Hepatocyte (in vitro differentiated cells): ENCODE measurements at regions not wholly inside any gene's neighbourhood (a gene's known extent, or its start where the extent isn't known, plus 50 kb on each side); places are given as distances from the start of the nearest gene placed in this dataset.

ENCODE experiments used
- DNase-seq: peaks from one replicate; pipeline ENCODE4 v3.0.0-alpha.2; 2016; ENCODE audit warnings: low spot score
- H2AFZ ChIP-seq: fragments of 200-600 bp; sonication (generic); 2 replicates; pipeline ENCODE4 v1.6.0; 2016; ENCODE audit warnings: antibody characterized with exemption, mild to moderate bottlenecking
- H3K27ac ChIP-seq: fragments of 200-600 bp; sonication (generic); 2 replicates; pipeline ENCODE4 v1.5.1; 2016; ENCODE audit warnings: mild to moderate bottlenecking
- H3K27me3 ChIP-seq: fragments of 200-600 bp; sonication (generic); 2 replicates; pipeline ENCODE4 v1.6.1; 2016
- H3K36me3 ChIP-seq: fragments of 200-600 bp; sonication (generic); replicated peaks from 2 replicates; pipeline ENCODE4 v1.5.1; 2016; ENCODE audit warnings: low read depth; ENCODE audit not compliant: insufficient read depth
- H3K4me1 ChIP-seq: fragments of 200-600 bp; sonication (generic); 2 replicates; pipeline ENCODE4 v1.5.1; 2016; ENCODE audit warnings: mild to moderate bottlenecking, moderate library complexity; ENCODE audit not compliant: insufficient read depth
- H3K4me2 ChIP-seq: fragments of 200-600 bp; sonication (generic); 2 replicates; pipeline ENCODE4 v1.6.0; 2016
- H3K4me3 ChIP-seq: fragments of 200-600 bp; sonication (generic); 2 replicates; pipeline ENCODE4 v1.5.1; 2016; ENCODE audit warnings: mild to moderate bottlenecking
- H3K79me2 ChIP-seq: fragments of 200-600 bp; sonication (generic); 2 replicates; pipeline ENCODE4 v1.6.0; 2017; ENCODE audit warnings: mild to moderate bottlenecking
- H3K9me2 ChIP-seq: fragments of 200-600 bp; sonication (generic); replicated peaks from 2 replicates; pipeline ENCODE4 v1.6.0; 2017; ENCODE audit warnings: mild to moderate bottlenecking; ENCODE audit not compliant: insufficient read depth
- H3K9me3 ChIP-seq: fragments of 200-600 bp; sonication (generic); 2 replicates; pipeline ENCODE4 v1.5.1; 2016; ENCODE audit warnings: low read depth, mild to moderate bottlenecking
- H4K20me1 ChIP-seq: fragments of 200-600 bp; sonication (generic); 2 replicates; pipeline ENCODE4 v1.6.0; 2016; ENCODE audit warnings: mild to moderate bottlenecking; ENCODE audit not compliant: insufficient read depth, poor library complexity, severe bottlenecking
- EZH2 ChIP-seq: fragments of 200-600 bp; sonication (generic); IDR thresholded peaks from 2 replicates; pipeline ENCODE4 v1.6.1; 2016; ENCODE audit warnings: antibody characterized with exemption, mild to moderate bottlenecking, borderline replicate concordance
- EZH2phosphoT487 ChIP-seq: fragments of 200-600 bp; sonication (generic); IDR thresholded peaks from one replicate; pipeline ENCODE4 v1.6.1; 2018; ENCODE audit warnings: antibody characterized with exemption, mild to moderate bottlenecking, low read depth, moderate library complexity; ENCODE audit not compliant: unreplicated experiment, severe bottlenecking
- WGBS: methylation state at CpG from one replicate; pipeline ENCODE4 v1.1.6; 2016; ENCODE audit warnings: low lambda C conversion rate; ENCODE audit errors: missing lambda C conversion rate; 5-methylcytosine and 5-hydroxymethylcytosine counted together
- TF ChIP-seq, protein P1 (sequence below): fragments of 200-600 bp; sonication (generic); IDR thresholded peaks from 2 replicates; pipeline ENCODE4 v1.5.1; 2016; ENCODE audit warnings: antibody characterized with exemption, mild to moderate bottlenecking; ENCODE audit not compliant: poor library complexity

DNA sequence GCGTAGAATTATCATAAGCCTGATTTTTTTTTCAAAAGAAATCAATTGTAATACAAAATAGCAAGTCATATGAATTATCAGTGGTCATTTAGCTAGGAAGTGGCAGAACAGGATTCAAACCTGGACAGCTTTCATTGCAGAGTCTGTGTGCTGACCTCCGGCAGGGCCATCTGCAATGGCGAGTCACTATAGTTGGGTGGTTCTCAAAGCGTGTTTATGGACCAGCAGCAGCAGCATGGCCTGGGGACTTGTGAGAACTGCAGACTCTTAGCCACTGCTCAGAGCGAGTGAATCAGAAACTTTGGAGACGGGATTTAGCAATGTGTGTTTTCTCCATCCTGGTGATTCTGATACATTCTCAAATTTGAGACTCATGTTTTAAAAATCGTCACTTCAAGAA is 202.3 kb upstream of the SUCLG2 start:
- H3K27me3 ChIP-seq: no peaks in the 10 kb centered on the region
- no peaks in the 10 kb centered on the region for H3K9me2 ChIP-seq
- H4K20me1 ChIP-seq: no peaks in the 10 kb centered on the region
- peaks cover 4% of the 10 kb centered on the region for H3K4me1 ChIP-seq
- H3K4me3 ChIP-seq: no peak overlapping the region
- no peak for DNase-seq
- no peak for TF ChIP-seq EZH2
- TF ChIP-seq, protein P1, sequence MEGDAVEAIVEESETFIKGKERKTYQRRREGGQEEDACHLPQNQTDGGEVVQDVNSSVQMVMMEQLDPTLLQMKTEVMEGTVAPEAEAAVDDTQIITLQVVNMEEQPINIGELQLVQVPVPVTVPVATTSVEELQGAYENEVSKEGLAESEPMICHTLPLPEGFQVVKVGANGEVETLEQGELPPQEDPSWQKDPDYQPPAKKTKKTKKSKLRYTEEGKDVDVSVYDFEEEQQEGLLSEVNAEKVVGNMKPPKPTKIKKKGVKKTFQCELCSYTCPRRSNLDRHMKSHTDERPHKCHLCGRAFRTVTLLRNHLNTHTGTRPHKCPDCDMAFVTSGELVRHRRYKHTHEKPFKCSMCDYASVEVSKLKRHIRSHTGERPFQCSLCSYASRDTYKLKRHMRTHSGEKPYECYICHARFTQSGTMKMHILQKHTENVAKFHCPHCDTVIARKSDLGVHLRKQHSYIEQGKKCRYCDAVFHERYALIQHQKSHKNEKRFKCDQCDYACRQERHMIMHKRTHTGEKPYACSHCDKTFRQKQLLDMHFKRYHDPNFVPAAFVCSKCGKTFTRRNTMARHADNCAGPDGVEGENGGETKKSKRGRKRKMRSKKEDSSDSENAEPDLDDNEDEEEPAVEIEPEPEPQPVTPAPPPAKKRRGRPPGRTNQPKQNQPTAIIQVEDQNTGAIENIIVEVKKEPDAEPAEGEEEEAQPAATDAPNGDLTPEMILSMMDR: no peak
- no peak for TF ChIP-seq EZH2phosphoT487
- H3K27ac ChIP-seq: no peak overlapping the region
- no peak overlapping the region for H3K4me2 ChIP-seq
- H3K9me3 ChIP-seq: no peaks in the 10 kb centered on the region
- no peak overlapping the region for H2AFZ ChIP-seq
- no peaks in the 10 kb centered on the region for H3K36me3 ChIP-seq
- H3K79me2 ChIP-seq: no peaks in the 10 kb centered on the region
- 94% methylated on average over 7 of the region's 7 CpGs for WGBS

DNA sequence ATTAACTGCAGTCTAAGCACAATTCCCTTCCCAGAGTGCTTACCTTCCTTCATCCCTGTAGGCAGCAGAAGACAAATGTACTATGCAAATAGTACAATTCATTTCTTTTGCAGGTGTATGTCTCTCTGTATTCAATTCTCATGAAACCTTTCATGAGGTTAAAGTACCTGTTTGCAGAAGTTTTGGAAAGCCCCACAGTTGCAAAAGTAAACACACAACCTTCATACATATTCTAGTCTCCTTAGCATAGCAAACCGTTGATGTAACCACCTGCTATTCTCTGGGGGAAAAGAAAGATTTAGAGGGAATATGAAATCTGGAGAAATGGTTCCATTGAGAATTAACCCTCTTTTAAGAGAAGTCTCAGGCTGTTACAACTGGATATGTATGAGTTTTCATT is 200.3 kb upstream of the SUCLG2 start:
- H4K20me1 ChIP-seq: no peaks in the 10 kb centered on the region
- no peak overlapping the region for H3K27ac ChIP-seq
- H3K36me3 ChIP-seq: no peaks in the 10 kb centered on the region
- H3K4me1 ChIP-seq: peaks cover 4% of the 10 kb centered on the region
- no peaks in the 10 kb centered on the region for H3K79me2 ChIP-seq
- 59% methylated on average over 1 of the region's 1 CpG for WGBS
- DNase-seq: peak; percentile 16
- TF ChIP-seq EZH2phosphoT487 (no peak), EZH2 (no peak)
- TF ChIP-seq, protein P1: no peak
- no peak overlapping the region for H2AFZ ChIP-seq
- no peaks in the 10 kb centered on the region for H3K27me3 ChIP-seq
- no peak overlapping the region for H3K4me3 ChIP-seq
- no peaks in the 10 kb centered on the region for H3K9me3 ChIP-seq
- H3K9me2 ChIP-seq: no peaks in the 10 kb centered on the region
- H3K4me2 ChIP-seq: no peak overlapping the region

DNA sequence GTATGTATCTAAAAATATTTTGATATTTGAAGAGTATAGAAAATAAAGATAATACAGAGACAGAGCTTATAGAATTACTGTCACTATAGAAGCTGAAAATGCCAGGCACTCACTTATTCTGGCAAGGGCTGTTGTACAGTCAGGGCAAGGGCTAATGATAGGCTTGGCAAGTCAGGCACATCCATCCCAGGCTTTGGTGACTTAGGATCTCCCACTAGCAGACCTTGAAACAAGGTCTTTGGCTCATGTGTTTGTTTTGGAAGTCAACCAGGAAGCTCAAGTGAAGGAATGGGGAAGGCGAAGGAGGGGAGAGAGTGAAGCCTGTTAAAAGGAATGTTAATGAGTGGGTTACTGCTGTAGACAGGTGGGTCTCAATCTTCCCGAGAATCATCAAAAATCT is 199.1 kb upstream of the SUCLG2 start:
- Histone ChIP-seq H3K27me3 (no peaks in the 10 kb centered on the region), H4K20me1 (no peaks in the 10 kb centered on the region), H3K9me2 (no peaks in the 10 kb centered on the region), H3K27ac (no peak overlapping the region), H3K9me3 (no peaks in the 10 kb centered on the region), H3K4me3 (no peak overlapping the region), H2AFZ (no peak overlapping the region), H3K79me2 (no peaks in the 10 kb centered on the region), H3K4me1 (peaks cover 4% of the 10 kb centered on the region), H3K36me3 (no peaks in the 10 kb centered on the region), H3K4me2 (no peak overlapping the region)
- DNase-seq: no peak
- no peak for TF ChIP-seq EZH2
- TF ChIP-seq, protein P1: no peak
- no peak for TF ChIP-seq EZH2phosphoT487
- 98% methylated on average over 2 of the region's 2 CpGs for WGBS

DNA sequence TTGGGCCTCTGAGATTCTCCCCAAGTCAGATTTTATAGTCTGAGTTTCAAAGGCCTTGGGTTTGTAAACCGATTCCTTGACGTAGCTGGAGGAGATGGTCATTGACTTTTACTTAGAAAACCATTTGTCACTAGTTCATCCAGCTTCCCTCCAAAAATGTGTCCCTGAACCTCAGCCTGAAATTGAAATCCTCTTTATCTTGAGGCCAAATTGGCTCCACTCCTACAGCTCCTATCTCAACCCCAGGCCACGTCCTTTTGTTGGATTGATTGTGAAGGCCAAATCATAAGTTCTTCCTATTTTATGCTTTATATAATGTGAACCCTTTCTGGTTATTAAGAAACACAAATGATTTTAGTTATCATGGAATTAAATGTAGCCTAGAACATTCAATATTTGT is 193.9 kb upstream of the SUCLG2 start:
- H3K9me3 ChIP-seq: no peaks in the 10 kb centered on the region
- no peak overlapping the region for H3K4me2 ChIP-seq
- WGBS: 88% methylated on average over 3 of the region's 3 CpGs
- no peaks in the 10 kb centered on the region for H4K20me1 ChIP-seq
- no peak overlapping the region for H3K27ac ChIP-seq
- H3K36me3 ChIP-seq: no peaks in the 10 kb centered on the region
- H3K4me1 ChIP-seq: no peaks in the 10 kb centered on the region
- H3K79me2 ChIP-seq: no peaks in the 10 kb centered on the region
- H2AFZ ChIP-seq: no peak overlapping the region
- no peaks in the 10 kb centered on the region for H3K27me3 ChIP-seq
- TF ChIP-seq, protein P1: no peak
- no peak for TF ChIP-seq EZH2phosphoT487
- TF ChIP-seq EZH2: no peak
- no peaks in the 10 kb centered on the region for H3K9me2 ChIP-seq
- H3K4me3 ChIP-seq: no peak overlapping the region
- no peak for DNase-seq
